B cell (primary cell): ENCODE measurements at regions not wholly inside any gene's neighbourhood (a gene's known extent, or its start where the extent isn't known, plus 50 kb on each side); places are given as distances from the start of the nearest gene placed in this dataset.
"Not testable (repeated sequence)": the region's sequence is repeated elsewhere in the genome, so short reads cannot be mapped to it uniquely, and the experiment has no call there.

ENCODE experiments used
- CTCF ChIP-seq: fragments of 200-600 bp; IDR thresholded peaks from one replicate; pipeline ENCODE4 v1.8.0; 2022; ENCODE audit warnings: antibody characterized with exemption, mild to moderate bottlenecking
- EZH2 ChIP-seq: IDR thresholded peaks from 2 replicates; pipeline ENCODE4 v1.6.1; 2012; ENCODE audit warnings: borderline replicate concordance, low read depth, mild to moderate bottlenecking, moderate library complexity, low read length; ENCODE audit not compliant: insufficient read depth, poor library complexity, severe bottlenecking

GRCh38 chr5:125923958-125924357, 499.3 kb upstream of the GRAMD2B start:
- not testable (repeated sequence) for TF ChIP-seq CTCF, EZH2
